Nephron (organoid): ENCODE measurements at regions not wholly inside any gene's neighbourhood (a gene's known extent, or its start where the extent isn't known, plus 50 kb on each side); places are given as distances from the start of the nearest gene placed in this dataset.

Source experiments
- H3K27ac Mint-ChIP-seq, 3 experiments: 2 replicates each; pipeline ENCODE4 v1.8.0; 2020; ENCODE audit warnings: mixed read lengths in 3 of 3, mild to moderate bottlenecking in 2 of 3, moderate library complexity in 1 of 3
- H3K27me3 Mint-ChIP-seq: 2 replicates; pipeline ENCODE4 v1.8.0; 2021; ENCODE audit warnings: low read depth, mild to moderate bottlenecking, moderate library complexity, mixed read lengths
- H3K36me3 Mint-ChIP-seq: 2 replicates; pipeline ENCODE4 v1.8.0; 2020; ENCODE audit warnings: low read depth, mixed read lengths
- H3K4me1 Mint-ChIP-seq: 2 replicates; pipeline ENCODE4 v1.8.0; 2020; ENCODE audit warnings: mixed read lengths
- H3K4me3 Mint-ChIP-seq, 3 experiments: 2 replicates each; pipeline ENCODE4 v1.8.0; 2020; ENCODE audit warnings: mild to moderate bottlenecking in 3 of 3, mixed read lengths in 3 of 3, moderate library complexity in 2 of 3
- H3K9me3 Mint-ChIP-seq: 2 replicates; pipeline ENCODE4 v1.8.0; 2020; ENCODE audit warnings: mixed read lengths
- CTCF ChIP-seq, 3 experiments: fragments of 200-600 bp; sonication (generic); IDR thresholded peaks; one replicate each; pipeline ENCODE4 v1.5.0; 2021; ENCODE audit warnings: antibody characterized with exemption in 3 of 3; ENCODE audit not compliant: unreplicated experiment in 3 of 3

- H3K36me3 Mint-ChIP-seq, result no peaks in the 10 kb centered on the region
- peaks cover 2% of the 10 kb centered on the region for H3K9me3 Mint-ChIP-seq
- H3K4me3 Mint-ChIP-seq, result no peak overlapping the region
- H3K27ac Mint-ChIP-seq, result no peak overlapping the region
- TF ChIP-seq CTCF (IDR thresholded peaks at IDR 0.05; ENCODE audit: unreplicated experiment in 3 of 3), result no peak
- H3K27me3 Mint-ChIP-seq, result peaks cover 17% of the 10 kb centered on the region
- H3K4me1 Mint-ChIP-seq, result peaks cover 28% of the 10 kb centered on the region
Measured at GRCh38 chr22:27627901-27628300, 173.7 kb downstream of the MN1 start.

GRCh38 chr22:27628341-27628740 is 173.2 kb downstream of the MN1 start:
- Mint-ChIP-seq H3K27me3 (peaks cover 19% of the 10 kb centered on the region), H3K4me1 (peaks cover 32% of the 10 kb centered on the region), H3K9me3 (peaks cover 2% of the 10 kb centered on the region), H3K36me3 (no peaks in the 10 kb centered on the region), H3K27ac (no peak overlapping the region), H3K4me3 (no peak overlapping the region)
- no peak for TF ChIP-seq CTCF (IDR thresholded peaks at IDR 0.05; ENCODE audit: unreplicated experiment in 3 of 3)

- Mint-ChIP-seq H3K27me3 (peaks cover 23% of the 10 kb centered on the region), H3K27ac (no peak overlapping the region), H3K36me3 (no peaks in the 10 kb centered on the region), H3K9me3 (peaks cover 2% of the 10 kb centered on the region), H3K4me3 (no peak overlapping the region), H3K4me1 (peaks cover 39% of the 10 kb centered on the region)
- no peak for TF ChIP-seq CTCF (IDR thresholded peaks at IDR 0.05; ENCODE audit: unreplicated experiment in 3 of 3)
Measured at GRCh38 chr22:27628891-27629631, 172.5 kb downstream of the MN1 start.

- Mint-ChIP-seq H3K9me3 (peaks cover 2% of the 10 kb centered on the region), H3K4me3 (no peak overlapping the region), H3K4me1 (peaks cover 35% of the 10 kb centered on the region), H3K27me3 (peaks cover 30% of the 10 kb centered on the region), H3K27ac (no peak overlapping the region), H3K36me3 (no peaks in the 10 kb centered on the region)
- TF ChIP-seq CTCF (IDR thresholded peaks at IDR 0.05; ENCODE audit: unreplicated experiment in 3 of 3), result no peak
Measured at GRCh38 chr22:27629908-27630673, 171.5 kb downstream of the MN1 start.

- Mint-ChIP-seq H3K27me3 (peaks cover 36% of the 10 kb centered on the region), H3K27ac (no peak overlapping the region), H3K4me3 (no peak overlapping the region), H3K36me3 (no peaks in the 10 kb centered on the region), H3K9me3 (peaks cover 2% of the 10 kb centered on the region), H3K4me1 (peaks cover 40% of the 10 kb centered on the region)
- TF ChIP-seq CTCF (IDR thresholded peaks at IDR 0.05; ENCODE audit: unreplicated experiment in 3 of 3), result no peak
Measured at GRCh38 chr22:27630754-27631153, 170.8 kb downstream of the MN1 start.
